H7 (cell line): ENCODE measurements at regions not wholly inside any gene's neighbourhood (a gene's known extent, or its start where the extent isn't known, plus 50 kb on each side); places are given as distances from the start of the nearest gene placed in this dataset.

ENCODE experiments used
- DNase-seq: peaks from one replicate; pipeline ENCODE4 v3.0.0; 2012
- H3K27me3 ChIP-seq: 2 replicates; pipeline ENCODE4 v1.6.0; 2011; ENCODE audit warnings: mild to moderate bottlenecking, low read length; ENCODE audit not compliant: control insufficient read depth, insufficient read depth
- H3K36me3 ChIP-seq: replicated peaks from 2 replicates; pipeline ENCODE4 v1.5.1; 2011; ENCODE audit warnings: low read length; ENCODE audit not compliant: control insufficient read depth, insufficient read depth
- H3K4me3 ChIP-seq: 2 replicates; pipeline ENCODE4 v1.5.1; 2011; ENCODE audit warnings: low read depth, mild to moderate bottlenecking, control low read depth, low read length, moderate library complexity; ENCODE audit not compliant: insufficient read depth

DNA sequence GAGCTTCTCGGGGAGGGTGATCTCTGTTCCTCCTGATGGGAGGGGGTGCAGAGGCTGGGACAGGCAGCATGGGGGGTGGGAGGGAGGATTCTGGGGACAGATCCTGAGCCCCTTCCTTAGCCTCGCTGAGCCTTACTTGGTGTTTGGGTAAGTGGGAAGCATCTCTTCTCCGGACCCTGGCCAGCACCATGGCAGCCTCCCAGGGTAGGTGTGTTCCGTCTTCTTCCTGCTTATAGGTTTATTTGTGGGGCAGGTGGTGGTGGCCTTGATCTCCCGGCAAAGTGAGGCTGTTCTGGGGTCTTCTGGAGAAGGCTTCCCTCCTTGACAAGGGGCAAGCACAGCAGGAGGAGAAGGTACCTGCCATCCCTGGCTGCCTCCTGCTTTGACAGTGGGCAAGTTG is 226.9 kb downstream of the GLRX3 start:
- Histone ChIP-seq H3K36me3 (no peaks in the 10 kb centered on the region), H3K27me3 (no peaks in the 10 kb centered on the region), H3K4me3 (no peak overlapping the region)
- no peak for DNase-seq

DNA sequence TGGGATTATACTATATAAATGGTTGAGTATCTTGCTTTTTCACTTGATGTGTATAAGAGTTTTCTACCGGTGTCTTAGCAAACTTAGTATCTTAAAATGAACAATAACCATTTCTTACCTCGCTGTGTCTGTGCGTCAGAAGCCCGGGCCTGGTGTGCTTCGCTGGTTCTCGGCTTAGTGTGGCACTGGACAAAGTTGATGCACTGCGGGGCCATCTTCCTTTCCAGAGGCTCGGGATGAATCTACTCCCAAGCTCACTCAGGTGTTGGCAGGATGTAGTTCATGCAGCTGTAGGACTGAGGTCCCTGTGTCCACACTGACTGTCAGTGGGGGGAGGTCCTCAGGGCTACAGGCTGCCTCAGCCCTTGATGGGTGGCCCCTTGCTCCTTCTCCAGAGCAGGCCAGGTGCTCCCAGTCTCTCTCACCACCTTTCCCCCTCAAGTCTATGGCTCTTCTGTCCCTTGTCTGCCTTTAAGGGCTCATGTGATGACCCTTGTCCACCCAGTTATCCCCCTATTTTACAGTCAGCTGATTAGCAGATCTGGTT is 227.8 kb downstream of the GLRX3 start:
- no peaks in the 10 kb centered on the region for H3K36me3 ChIP-seq
- DNase-seq = no peak
- H3K4me3 ChIP-seq = no peak overlapping the region
- no peaks in the 10 kb centered on the region for H3K27me3 ChIP-seq

DNA sequence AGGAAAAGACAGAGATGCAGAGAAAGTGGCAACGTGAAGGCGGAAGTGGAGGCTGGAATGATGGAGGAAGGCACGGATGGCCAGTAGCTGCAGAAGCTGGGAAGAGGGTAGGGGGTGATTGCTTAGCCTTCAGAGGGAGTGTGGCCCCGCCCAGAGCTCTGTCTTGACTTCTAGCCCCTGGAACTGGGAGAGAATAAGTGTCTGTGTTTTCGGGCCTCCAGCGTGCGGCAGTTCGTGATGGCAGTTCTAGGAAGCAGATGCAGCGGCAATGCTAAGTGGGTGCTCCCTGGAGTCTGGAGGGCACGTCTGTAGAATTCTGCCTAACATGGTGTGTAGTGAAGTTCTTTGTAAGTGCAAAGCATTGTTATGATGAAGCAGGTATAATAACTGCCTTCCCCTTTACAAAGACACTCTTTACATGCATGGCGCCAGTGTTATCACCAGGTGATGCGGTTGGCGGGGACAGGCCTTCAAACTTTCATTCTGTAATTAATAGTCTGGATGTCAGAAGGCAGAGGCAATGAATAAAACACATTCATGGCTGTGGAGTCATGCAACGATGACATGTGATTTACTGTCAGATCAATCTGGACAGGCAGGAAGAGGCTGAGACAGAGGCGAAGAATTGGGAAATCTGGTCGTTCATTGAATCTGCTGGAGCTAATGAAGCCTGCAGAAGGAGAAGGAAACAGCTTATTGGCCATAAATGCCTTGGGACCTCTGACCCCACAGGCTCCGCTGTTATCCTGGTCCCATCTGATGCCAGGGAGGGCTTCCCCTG is 228.6 kb downstream of the GLRX3 start:
- H3K4me3 ChIP-seq = no peak overlapping the region
- H3K27me3 ChIP-seq = no peaks in the 10 kb centered on the region
- DNase-seq = no peak
- no peaks in the 10 kb centered on the region for H3K36me3 ChIP-seq

DNA sequence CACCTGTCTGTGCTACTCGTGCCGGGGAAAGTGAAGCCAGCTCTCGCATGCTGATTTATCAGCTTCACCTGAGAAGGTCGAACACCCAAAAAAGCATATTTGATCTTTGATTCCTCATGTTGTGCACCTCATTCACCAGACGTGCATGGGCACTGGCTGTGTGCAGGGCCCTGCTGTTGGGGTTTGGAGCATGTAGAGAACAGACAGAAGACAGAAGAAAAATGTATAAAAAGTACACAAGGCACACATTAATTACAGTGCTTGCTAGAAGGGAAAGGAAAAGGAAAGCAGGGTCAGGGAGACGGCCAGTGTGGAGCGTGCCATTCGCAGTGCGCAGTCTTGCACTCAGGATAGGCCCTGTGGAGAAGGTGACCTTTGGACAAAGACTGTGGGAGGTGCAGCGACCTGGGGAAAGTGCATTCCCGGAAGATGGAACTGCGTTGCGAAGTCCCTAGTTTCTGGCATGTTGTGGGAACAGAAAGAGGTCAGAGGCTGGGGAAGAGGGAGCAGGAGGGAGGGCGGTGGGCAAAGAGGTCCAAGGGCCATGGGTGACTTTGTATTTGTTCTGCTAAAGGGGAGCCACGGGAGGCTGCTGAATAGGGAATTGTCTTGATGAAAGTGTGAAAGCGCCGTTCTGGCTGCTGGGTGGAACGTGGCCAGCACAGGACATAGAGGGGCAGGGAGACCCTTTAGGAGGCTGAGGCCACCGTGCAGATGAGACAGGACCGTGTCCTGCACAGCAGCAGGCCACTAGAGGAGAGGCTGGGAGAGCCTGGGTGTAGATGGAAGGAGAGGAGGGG is 232.8 kb downstream of the GLRX3 start:
- no peaks in the 10 kb centered on the region for H3K27me3 ChIP-seq
- no peak for DNase-seq
- H3K4me3 ChIP-seq = no peak overlapping the region
- no peaks in the 10 kb centered on the region for H3K36me3 ChIP-seq

DNA sequence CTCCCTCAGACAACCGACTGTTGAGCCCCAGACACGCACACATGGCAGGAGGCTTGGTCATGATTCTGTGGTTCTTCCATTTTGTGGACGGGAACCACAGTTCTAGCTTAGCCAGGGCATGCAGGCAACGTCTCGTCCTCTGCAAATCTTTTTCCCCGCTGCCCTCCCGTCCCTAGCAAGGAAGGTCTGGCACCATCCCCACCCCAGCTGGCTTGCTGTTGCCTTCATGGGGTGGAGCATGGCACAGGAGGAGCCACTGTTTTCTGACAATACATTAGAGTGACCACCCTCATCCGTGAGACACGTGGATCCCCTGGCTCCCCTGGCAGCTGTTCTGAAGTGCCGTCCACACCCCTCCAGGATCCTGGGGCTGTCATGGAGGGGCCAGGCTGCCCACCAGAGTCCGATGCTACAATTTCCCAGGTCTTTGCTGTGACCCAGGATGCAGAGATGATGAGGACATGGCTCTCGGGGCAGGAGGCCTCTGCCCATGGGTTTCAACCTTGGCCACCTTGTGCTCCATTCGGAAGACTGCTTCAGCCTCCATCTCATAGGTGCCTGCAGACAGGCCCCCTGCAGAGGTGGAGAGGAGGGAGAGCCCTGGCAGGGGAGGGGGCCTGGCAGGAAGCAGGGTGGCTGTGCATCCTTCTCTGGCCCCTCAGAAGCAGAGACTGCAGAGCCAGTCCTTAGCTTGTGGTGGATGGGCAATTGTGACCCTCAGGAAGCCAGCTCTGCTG is 233.6 kb downstream of the GLRX3 start:
- no peaks in the 10 kb centered on the region for H3K36me3 ChIP-seq
- H3K27me3 ChIP-seq = no peaks in the 10 kb centered on the region
- DNase-seq = no peak
- no peak overlapping the region for H3K4me3 ChIP-seq

DNA sequence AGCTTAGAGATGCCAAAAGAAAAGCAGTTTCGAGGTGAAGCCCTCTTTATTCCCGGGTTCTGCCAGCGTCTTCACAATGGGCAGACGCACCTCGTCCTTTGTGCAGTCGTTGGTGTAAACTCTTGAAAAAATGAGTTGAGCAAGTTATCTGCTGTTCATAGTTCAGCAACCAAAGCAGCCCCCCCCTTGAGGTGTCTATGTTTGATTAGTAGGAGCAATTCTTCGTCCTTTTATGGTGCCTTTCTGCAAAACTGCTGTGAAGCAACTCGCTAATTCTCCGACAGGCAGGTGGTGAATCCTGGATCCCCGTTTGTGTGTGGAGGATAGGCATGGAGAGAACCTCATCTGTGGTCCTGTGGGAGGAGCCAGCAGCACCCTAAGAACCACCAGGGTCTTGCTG is 234.5 kb downstream of the GLRX3 start:
- Histone ChIP-seq H3K36me3 (no peaks in the 10 kb centered on the region), H3K4me3 (no peak overlapping the region), H3K27me3 (no peaks in the 10 kb centered on the region)

DNA sequence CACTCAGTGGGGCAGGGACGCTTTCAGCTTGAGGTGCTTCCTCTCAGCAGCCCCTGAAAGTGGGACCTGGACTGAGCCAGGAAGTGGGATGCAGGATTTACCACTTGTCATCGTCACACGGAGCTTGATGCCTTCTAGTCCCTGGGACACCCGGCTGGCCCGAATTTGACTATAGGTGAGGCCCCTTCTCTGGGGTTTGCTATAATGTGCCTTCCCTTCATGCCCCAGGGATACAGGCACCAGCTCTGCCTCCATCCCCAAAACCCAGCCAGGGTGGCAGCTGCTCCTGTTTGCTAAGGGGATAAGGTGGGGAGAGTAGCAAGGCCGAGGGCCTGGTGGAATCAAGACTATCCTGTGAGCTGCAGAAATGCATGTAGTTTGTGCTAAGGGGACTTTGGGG is 235.0 kb downstream of the GLRX3 start:
- no peak for DNase-seq
- Histone ChIP-seq H3K4me3 (no peak overlapping the region), H3K27me3 (no peaks in the 10 kb centered on the region)

More for the DNA sequence above, 234.5 kb downstream of the GLRX3 start:
- DNase-seq = no peak

DNA sequence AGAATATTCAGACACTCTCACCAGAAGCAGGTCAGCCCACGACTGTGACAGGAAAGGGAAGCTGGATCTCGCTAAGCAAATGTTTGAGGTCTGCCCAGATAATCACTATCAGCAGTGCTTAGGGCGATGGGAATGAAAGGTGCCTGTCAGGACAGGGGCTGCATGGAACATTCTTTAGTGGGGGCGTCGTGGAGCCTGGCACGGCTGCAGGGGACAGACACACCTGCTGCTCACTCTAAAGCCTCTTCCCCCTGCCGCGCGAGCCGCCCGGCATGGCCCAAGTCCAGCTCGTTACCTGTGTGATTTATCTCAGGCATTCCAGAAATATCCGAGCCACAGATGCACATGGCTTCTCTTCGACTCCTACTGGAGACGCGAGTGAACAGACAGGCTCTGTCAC is 235.5 kb downstream of the GLRX3 start:
- Histone ChIP-seq H3K27me3 (no peaks in the 10 kb centered on the region), H3K36me3 (no peaks in the 10 kb centered on the region), H3K4me3 (no peak overlapping the region)
- no peak for DNase-seq

More for the DNA sequence above, 235.0 kb downstream of the GLRX3 start:
- H3K36me3 ChIP-seq = no peaks in the 10 kb centered on the region

DNA sequence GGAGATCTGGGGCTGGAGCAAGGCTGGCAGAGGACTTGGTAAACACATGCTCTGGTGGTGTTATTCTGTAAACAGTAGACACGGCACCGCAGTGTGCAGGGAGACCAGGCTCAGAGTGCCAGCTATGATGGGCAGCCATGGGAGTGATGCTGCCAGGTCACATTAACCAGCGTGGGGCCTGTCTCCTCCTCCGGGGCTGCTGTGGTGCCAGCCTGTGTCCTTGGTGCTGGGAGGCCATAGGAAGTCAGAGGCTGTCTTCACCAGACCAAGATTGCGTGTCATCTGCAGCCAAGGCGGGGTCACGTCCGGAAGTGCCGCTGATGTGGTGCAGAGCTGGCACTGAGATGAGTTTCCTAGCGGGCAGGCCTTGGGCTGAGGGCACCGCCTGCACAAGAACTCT is 236.0 kb downstream of the GLRX3 start:
- no peaks in the 10 kb centered on the region for H3K36me3 ChIP-seq
- H3K27me3 ChIP-seq = no peaks in the 10 kb centered on the region
- H3K4me3 ChIP-seq = no peak overlapping the region
- DNase-seq = no peak

DNA sequence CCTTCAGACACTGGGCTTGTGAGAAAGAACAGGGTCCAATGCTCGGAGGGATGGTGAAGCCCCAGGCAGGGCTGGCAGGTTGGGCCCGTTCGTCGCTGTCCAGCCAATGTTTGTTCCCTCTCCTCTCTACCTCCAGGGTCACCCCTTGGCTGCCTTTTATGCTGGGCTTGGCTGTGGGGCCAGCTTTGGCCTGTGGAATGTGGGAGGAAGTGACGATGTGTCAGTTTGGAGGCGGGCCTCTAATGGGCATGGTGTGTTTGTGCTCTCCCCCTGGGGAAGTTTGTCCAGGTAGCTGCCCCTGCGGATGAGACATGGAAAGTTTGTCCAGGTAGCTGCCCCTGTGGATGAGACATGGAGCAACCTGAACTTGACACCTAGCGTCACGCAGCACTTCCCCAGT is 236.7 kb downstream of the GLRX3 start:
- Histone ChIP-seq H3K4me3 (no peak overlapping the region), H3K36me3 (no peaks in the 10 kb centered on the region), H3K27me3 (no peaks in the 10 kb centered on the region)
- DNase-seq = no peak

DNA sequence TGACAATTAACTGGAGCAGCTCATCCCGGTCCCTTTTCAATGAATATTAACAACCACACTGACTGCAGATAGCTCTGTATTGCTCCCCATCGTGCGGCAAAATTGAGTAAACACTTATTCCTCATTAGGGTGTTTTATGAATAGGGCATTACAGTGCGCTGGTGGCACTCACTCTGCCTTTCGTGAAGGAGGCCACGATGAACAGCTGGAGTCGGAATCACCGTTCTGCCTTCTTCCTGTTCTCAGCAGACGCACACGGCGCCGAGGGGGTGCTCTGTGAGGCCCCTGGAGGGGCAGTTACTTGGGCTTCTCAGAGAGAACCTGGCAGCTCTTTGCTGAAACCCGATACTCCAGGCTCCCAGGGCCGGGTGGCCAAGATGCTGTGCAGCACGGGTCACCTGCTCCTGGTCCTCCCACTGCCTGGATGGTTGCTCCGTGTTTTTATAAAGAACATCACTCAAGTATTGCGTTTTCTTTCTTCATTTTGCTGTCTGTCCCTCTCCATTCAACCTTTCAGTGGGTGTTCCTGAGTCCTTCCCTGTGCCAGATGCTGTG is 241.9 kb downstream of the GLRX3 start:
- DNase-seq = no peak
- Histone ChIP-seq H3K27me3 (no peaks in the 10 kb centered on the region), H3K36me3 (no peaks in the 10 kb centered on the region), H3K4me3 (no peak overlapping the region)

DNA sequence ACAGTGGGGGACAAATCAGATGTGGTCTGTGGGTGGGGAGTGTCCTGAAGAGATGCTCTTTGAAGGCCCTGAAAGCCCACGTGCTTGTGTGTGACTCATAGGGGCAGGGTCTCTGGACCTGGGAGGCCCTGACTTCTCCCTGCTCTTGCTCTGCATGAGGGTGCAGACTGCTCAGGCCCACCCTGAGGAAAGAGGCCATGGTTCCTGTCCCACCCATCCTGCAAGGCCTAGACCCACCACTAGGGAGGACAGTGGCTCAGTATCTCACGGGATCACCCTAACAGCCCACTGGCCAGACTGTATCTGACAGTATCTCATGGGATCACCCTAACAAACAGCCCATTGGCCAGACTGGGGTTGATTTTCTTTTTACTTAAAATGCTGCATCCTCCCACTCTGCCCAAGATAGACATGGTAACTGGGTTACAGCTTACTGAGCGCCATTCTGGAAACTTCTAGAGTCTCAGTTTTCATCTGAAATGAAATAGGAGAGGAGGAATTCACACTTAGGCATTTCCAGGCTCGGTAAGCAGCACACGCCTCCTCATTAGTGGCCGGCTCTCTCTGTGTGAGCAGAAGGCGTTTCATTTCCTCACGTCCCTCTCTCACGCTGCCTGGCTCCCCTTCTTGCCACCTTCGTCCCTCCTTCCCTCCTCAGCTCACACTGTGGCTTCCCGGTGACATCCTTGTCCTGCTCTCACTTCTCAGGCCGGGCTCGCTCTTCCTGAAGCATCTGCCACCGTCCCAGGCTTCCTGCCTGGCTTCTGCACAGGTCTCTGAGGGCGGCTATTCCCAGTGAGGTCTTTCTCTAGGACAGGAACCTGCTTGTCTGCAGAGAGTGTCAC is 242.6 kb downstream of the GLRX3 start:
- H3K4me3 ChIP-seq = no peak overlapping the region
- H3K27me3 ChIP-seq = no peaks in the 10 kb centered on the region
- no peaks in the 10 kb centered on the region for H3K36me3 ChIP-seq
- DNase-seq = peak; percentile 71

DNA sequence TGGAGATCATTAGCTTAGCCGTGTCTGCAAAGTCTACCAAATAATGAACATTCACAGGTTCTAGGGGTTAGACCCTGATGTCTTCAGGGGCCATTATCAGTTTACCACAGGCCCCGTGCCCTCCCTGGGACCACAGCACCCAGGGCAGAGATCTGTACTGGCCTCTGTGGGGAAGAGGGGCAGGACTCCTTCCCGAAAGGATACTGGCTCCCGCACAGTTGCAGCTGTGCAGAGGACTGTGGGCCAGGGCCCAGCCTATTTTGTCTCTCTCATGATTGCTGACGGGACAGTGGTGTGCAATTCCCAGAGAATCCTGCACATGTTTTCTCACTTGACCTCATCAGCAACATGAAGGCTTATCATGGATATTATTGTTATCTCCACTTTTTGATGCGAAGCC is 243.9 kb downstream of the GLRX3 start:
- H3K36me3 ChIP-seq = no peaks in the 10 kb centered on the region

DNA sequence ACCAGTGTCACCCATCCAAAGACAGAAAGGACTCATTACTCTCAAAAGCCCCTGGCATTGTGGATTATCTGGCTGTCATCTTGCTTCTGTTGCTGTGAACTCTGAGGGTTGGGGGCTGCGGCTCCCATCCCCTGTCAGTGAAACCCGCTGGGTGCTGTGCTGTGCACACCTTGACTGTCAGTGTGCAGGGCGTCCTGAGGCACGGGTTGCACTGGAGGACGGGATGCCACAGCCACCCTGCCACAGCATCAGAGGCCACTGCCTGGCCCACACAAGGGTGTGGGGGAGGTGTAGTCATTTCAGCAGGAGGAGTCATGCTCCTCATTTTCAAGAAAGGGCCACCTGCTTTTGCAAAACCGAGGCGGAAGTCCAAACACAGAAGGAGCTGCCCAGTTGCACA is 245.8 kb downstream of the GLRX3 start:
- DNase-seq = no peak
- Histone ChIP-seq H3K27me3 (no peaks in the 10 kb centered on the region), H3K4me3 (no peak overlapping the region), H3K36me3 (no peaks in the 10 kb centered on the region)

More for the DNA sequence above, 243.9 kb downstream of the GLRX3 start:
- no peak for DNase-seq
- Histone ChIP-seq H3K4me3 (no peak overlapping the region), H3K27me3 (no peaks in the 10 kb centered on the region)
